Activated CD4-positive, CD25-positive, alpha-beta regulatory T cell treated with anti-CD3 and anti-CD28 coated beads, Interleukin-2, amount 50 U/mL, for 24 hours (primary cell): ENCODE measurements at regions not wholly inside any gene's neighbourhood (a gene's known extent, or its start where the extent isn't known, plus 50 kb on each side); places are given as distances from the start of the nearest gene placed in this dataset.
"Not testable (repeated sequence)": the region's sequence is repeated elsewhere in the genome, so short reads cannot be mapped to it uniquely, and the experiment has no call there.

Experiments
- ATAC-seq, 2 donors: fragments of 150-1000 bp; cut with Tn5 transposase; one replicate each; pipeline ENCODE4 v1.10.0; 2021; ENCODE audit warnings: mild to moderate bottlenecking in 1 of 2, moderate library complexity in 1 of 2

GRCh38 chr5:92760550-92760949 lies 820.5 kb downstream of the NR2F1-AS1 start:
- no peak for ATAC-seq

- peak in 1 of 2 donors; percentile 20 for ATAC-seq
Measured at GRCh38 chr5:92758552-92758951, 822.5 kb downstream of the NR2F1-AS1 start.

- ATAC-seq = no peak
Measured at GRCh38 chr5:92749943-92750342, 831.1 kb downstream of the NR2F1-AS1 start.

- ATAC-seq = no peak
Measured at GRCh38 chr5:92748072-92748676, 832.8 kb downstream of the NR2F1-AS1 start.

GRCh38 chr5:92741906-92742305 lies 839.1 kb downstream of the NR2F1-AS1 start:
- no peak for ATAC-seq

GRCh38 chr5:92734211-92734940 lies 846.6 kb downstream of the NR2F1-AS1 start:
- ATAC-seq = no peak

GRCh38 chr5:92730486-92730885 lies 850.5 kb downstream of the NR2F1-AS1 start:
- ATAC-seq = no peak

GRCh38 chr5:92729088-92729487 lies 851.9 kb downstream of the NR2F1-AS1 start:
- ATAC-seq = no peak

- no peak for ATAC-seq
Measured at GRCh38 chr5:92715946-92716520, 865.0 kb downstream of the NR2F1-AS1 start.

GRCh38 chr5:92713826-92714225 lies 867.2 kb downstream of the NR2F1-AS1 start:
- no peak for ATAC-seq

GRCh38 chr5:92713335-92713743 lies 867.7 kb downstream of the NR2F1-AS1 start:
- no peak for ATAC-seq

GRCh38 chr5:92711956-92712355 lies 869.1 kb downstream of the NR2F1-AS1 start:
- ATAC-seq = no peak

GRCh38 chr5:92704590-92704989 lies 876.4 kb downstream of the NR2F1-AS1 start:
- ATAC-seq = no peak

- no peak for ATAC-seq
Measured at GRCh38 chr5:92703976-92704375, 877.0 kb downstream of the NR2F1-AS1 start.

GRCh38 chr5:92695123-92696003 lies 885.7 kb downstream of the NR2F1-AS1 start:
- no peak for ATAC-seq

GRCh38 chr5:92694067-92694466 lies 887.0 kb downstream of the NR2F1-AS1 start:
- no peak for ATAC-seq

GRCh38 chr5:92691955-92692354 lies 889.1 kb downstream of the NR2F1-AS1 start:
- not testable (repeated sequence) for ATAC-seq

GRCh38 chr5:92687821-92688722 lies 892.9 kb downstream of the NR2F1-AS1 start:
- no peak for ATAC-seq

GRCh38 chr5:92678640-92679039 lies 902.4 kb downstream of the NR2F1-AS1 start:
- ATAC-seq = no peak

GRCh38 chr5:92676215-92677165 lies 904.5 kb downstream of the NR2F1-AS1 start:
- ATAC-seq = no peak

GRCh38 chr5:92674321-92674720 lies 906.7 kb downstream of the NR2F1-AS1 start:
- ATAC-seq = no peak
